ENCODE measurements at regions not wholly inside any gene's neighbourhood (a gene's known extent, or its start where the extent isn't known, plus 50 kb on each side); places are given as distances from the start of the nearest gene placed in this dataset.

- no peak for DNase-seq
These were observed 102.5 kb downstream of the SAMD9 start for GRCh38 chr7:93015101-93015778.

GRCh38 chr7:93014410-93014809 lies 103.4 kb downstream of the SAMD9 start:
- DNase-seq = no peak

- no peak for DNase-seq
These were observed 104.2 kb downstream of the SAMD9 start for GRCh38 chr7:93013446-93014061.

DNA sequence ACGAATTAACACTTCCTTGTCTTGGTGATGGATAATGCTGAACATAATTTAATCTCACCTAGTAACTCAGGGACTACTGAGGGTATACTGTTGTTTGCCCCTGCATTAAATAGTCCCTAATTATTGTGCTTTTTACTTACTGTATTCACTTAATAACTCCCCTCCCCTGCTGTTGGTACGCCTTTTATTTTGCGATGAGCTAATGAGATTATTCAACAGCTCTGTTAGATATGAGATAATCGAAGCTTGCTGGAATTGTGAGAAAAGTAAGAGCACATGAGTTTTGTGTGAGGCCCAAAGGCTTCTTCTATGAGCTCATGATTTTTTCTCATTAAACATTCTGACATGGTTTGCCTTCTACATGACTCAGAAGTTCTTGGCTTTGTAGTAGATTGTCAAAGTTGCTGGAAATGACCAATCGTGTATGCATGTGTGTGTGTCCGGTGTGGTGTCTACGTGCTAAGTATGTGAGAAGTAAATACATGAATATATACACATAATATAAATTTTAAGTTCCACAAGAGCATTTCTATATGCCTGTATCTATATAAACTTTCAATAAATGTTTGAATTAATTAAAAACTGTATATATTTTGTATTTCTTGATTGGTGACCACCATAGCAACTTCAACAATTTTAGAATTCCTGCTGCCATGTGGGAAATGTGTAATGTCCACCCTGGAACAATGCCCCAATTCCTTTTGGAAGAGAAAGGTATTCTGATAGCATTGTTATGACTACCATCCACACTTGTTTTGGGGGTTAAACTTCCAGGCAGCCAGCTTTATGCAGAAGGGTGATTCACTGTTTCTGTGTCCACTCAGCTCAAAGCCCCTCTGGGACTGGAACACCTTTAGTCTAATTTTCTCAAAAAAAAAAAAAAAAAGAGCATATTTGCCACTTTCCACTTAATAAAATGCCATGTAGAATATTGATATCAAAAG lies 106.2 kb downstream of the SAMD9 start:
- no peak for DNase-seq

DNA sequence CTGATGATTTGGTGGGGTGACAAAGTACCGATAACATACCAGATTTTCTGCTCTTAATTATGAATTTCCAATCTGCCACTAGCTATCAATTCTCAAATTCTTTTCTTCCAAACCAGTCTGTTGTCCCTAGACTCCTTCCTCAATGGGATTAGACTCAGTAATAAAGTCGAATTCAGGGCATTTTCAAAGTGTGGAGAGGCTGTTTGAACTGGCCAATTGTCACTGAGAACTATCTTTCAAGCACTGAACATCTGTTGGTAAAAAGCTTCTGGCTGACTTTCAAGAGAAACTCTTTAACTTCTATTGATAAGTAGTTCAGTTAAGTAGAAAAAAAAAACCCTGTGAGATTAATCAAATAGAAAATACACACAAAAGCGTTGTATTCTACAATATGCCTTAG lies 108.9 kb downstream of the SAMD9 start:
- DNase-seq = no peak

GRCh38 chr7:93006480-93007095 lies 111.2 kb downstream of the SAMD9 start:
- DNase-seq = no peak

DNA sequence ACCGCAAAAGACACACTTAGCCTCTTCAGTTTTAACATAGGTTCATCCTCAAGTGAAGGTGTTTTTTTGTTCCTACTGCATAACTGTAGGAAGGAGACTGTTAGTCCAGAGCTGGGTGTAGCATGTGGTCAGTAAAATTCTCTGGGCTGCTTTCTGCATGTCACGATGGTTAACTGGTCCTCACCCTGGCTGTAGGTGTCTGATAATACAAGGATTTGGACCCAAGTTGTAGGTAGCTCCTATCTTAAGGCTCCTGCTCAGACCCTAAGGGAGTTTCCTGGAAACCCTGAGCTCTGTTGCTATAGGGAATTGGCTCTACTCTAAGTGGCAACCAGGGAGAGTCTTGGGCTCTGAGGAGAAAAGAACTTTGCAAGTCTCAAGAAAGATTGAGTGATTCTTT lies 112.9 kb downstream of the SAMD9 start:
- DNase-seq = no peak

GRCh38 chr7:92997719-92998118 lies 120.1 kb downstream of the SAMD9 start:
- DNase-seq = no peak

- DNase-seq = no peak
These were observed 120.6 kb downstream of the SAMD9 start for GRCh38 chr7:92997152-92997551.

DNA sequence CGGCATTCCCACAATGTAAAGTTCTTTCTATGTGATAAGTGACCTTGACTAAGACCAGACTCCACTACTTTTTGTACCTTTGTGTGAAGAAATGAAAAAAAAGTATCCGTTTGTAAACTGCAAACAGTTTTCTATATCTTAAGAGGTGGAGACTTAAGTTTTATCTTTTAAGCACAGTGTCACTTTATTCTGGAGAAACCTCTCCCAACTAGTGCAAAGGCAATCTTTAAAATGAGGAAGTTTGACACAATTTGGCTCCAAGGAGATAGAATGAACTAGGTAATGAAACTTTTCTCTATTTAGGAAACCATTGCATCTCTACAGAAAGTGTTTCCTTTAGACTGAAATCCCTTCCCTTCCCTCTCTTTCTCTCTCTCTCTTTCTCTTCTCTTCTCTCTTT lies 122.9 kb downstream of the SAMD9 start:
- DNase-seq = no peak

- DNase-seq = no peak
These were observed 124.8 kb downstream of the SAMD9 start for GRCh38 chr7:92992932-92993331.

DNA sequence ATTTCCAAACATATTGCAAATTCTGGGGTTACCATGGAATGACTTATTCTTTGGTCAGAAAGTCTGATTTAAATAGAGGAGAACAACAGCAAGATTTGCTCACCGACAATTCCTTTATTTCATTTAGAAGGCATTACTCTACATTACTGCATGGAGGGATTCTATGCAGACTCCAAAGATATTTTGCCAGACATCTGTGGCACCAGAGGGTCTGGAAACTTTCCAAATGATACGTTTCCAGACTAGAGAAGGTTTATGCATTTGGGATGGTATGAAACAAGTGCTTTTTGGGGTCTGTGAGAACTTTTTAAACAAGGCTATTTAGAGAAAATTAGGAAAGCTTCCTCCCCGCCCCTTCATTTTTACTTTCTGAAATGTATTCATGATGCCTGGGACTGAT lies 125.3 kb downstream of the SAMD9 start:
- no peak for DNase-seq

GRCh38 chr7:92991190-92991589 lies 126.6 kb downstream of the SAMD9 start:
- DNase-seq = no peak

DNA sequence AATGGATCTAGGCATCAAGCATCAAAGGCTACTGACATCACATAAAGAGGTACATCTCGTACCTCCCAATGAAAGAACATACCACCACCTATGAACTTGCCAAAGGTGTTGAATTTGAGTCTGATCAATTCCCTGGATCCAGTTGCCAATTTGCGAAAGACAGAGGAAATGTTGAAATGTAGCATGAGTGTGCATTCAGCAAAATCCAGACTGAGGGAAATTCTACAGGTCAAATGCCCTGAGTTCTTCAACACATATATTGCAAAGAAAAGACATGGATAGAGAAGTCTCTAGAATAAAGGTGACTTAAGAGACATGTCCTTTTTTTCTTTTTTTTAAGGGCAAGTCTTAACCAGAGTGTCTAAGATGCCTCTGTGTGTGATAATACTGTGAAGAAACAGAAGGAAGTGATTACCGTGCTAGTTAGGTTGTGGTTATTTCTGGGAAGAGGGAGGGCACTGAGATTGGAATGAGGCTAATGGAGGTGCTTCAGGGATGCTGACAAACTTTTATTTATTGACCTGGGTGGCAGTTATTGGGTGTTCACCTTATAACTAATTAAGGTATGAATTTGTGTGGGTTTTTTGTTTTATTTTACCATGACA lies 128.7 kb downstream of the SAMD9 start:
- DNase-seq = no peak

GRCh38 chr7:92988051-92988450 lies 129.7 kb downstream of the SAMD9 start:
- no peak for DNase-seq

DNA sequence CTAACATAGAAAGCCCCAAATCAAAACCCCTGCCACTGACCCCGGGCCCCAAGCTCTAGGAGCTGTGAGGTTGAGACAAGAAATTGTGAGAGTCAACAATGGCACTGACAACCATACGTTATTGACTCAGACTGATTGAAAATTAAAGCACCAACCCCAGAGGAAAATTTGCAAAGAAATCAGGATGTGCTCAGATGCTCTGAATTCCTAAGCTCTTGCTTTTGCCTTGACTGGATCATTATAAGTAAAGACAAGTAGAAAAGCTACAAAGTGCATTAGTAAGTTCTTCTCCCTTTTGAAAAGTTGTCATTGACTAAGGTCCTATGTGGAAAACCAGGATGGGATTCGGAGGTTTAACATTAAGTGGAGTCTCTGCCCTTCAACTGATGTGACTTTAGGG lies 130.2 kb downstream of the SAMD9 start:
- no peak for DNase-seq

DNA sequence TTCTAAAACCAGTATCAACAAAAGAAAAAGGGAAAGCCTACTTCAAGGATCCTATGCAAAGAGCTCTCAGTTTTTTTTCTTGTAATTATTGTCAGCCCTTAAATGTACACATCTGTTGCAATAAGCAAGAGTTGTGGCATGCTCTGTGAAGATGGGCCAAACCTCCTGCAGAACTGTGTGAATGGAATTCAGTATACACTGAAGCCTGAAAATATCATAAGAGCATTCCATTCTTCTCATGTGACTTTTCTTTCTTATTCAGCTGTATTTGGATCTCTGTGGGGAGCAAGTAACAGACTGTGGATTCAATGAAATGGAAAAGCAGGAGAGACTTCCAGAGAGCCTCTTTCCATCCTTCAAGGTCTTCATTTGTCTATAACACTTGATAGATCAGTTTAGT lies 130.7 kb downstream of the SAMD9 start:
- DNase-seq = no peak

- DNase-seq = no peak
These were observed 134.9 kb downstream of the SAMD9 start for GRCh38 chr7:92982928-92983327.

- DNase-seq = no peak
These were observed 140.6 kb upstream of the CDK6 start for GRCh38 chr7:92976931-92977330.

DNA sequence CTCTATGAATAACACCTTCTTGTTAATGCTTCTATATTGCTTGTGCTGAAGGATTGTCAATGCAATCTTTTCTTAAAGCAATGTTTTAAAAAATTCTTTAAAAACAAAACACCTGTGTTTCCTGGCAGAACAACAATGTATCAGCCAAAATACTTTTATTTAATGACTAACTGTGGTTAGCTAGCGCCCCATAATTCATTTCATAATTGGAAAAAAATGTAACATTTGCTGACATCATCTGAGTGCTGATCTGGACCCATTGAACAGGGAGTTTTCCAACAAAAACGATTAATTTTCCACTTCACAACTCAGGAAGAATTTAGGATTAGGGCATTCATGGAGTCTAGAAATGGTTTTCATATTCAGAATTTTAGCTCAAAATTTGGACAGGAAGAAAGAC lies 137.6 kb upstream of the CDK6 start:
- DNase-seq = no peak

DNA sequence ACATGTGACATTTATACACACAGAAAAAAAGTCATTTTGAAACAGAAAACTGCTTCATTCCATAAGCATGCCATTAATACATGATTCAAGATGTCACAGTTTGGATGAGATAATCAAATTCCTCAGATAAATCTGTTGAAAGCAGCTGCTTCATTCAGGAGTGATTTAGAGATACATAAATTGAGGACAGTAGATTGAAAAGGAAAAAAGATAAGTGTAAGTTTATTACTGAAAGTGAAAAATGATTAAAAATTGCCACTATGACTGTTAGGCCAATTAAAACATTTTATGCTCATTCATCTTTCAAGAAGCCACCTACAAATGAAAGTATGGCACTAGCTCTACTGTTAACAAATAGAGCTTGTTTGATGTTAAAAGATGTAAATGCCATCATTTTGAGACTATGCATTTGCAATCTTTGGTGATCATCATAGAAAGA lies 136.9 kb upstream of the CDK6 start:
- no peak for DNase-seq

DNA sequence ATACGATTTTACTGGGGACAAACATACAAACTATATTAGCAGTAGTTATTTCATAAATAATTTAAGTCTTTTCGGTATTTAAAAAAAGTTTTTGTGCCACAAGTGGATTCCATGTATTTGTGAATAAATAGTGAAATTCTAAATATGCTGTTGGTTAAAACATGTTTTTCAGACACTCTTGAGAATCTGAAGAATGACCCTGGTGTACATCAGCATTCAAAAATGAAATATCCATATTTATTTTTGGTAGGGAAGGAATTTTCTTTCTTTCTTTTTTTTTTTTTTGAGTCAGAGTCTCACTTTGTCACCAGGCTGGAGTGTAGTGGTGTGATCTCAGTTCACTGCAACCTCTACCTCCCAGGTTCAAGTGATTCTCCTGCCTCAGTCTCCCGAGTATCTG lies 136.1 kb upstream of the CDK6 start:
- DNase-seq = no peak

GRCh38 chr7:92969061-92969460 lies 132.7 kb upstream of the CDK6 start:
- DNase-seq = no peak
